ENCODE measurements at regions not wholly inside any gene's neighbourhood (a gene's known extent, or its start where the extent isn't known, plus 50 kb on each side); places are given as distances from the start of the nearest gene placed in this dataset.
A peak's percentile ranks its signal among the peaks of the same experiment; 100 is the strongest.
"Not testable (repeated sequence)": the region's sequence is repeated elsewhere in the genome, so short reads cannot be mapped to it uniquely, and the experiment has no call there.

- Histone ChIP-seq H3K27me3 (no peaks in the 10 kb centered on the region), H3K36me3 (no peaks in the 10 kb centered on the region), H3K4me3 (no peak overlapping the region), H3K27ac (no peak overlapping the region), H3K9me3 (no peaks in the 10 kb centered on the region), H3K4me1 (no peaks in the 10 kb centered on the region)
- TF ChIP-seq, protein P1, sequence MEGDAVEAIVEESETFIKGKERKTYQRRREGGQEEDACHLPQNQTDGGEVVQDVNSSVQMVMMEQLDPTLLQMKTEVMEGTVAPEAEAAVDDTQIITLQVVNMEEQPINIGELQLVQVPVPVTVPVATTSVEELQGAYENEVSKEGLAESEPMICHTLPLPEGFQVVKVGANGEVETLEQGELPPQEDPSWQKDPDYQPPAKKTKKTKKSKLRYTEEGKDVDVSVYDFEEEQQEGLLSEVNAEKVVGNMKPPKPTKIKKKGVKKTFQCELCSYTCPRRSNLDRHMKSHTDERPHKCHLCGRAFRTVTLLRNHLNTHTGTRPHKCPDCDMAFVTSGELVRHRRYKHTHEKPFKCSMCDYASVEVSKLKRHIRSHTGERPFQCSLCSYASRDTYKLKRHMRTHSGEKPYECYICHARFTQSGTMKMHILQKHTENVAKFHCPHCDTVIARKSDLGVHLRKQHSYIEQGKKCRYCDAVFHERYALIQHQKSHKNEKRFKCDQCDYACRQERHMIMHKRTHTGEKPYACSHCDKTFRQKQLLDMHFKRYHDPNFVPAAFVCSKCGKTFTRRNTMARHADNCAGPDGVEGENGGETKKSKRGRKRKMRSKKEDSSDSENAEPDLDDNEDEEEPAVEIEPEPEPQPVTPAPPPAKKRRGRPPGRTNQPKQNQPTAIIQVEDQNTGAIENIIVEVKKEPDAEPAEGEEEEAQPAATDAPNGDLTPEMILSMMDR (IDR thresholded peaks at IDR 0.05) = no peak
- DNase-seq (ENCODE audit: low spot score) = no peak
Measured at GRCh38 chr7:142636751-142637150, 112.5 kb upstream of the PRSS1 start.

- H3K9me3 ChIP-seq; H3K27ac ChIP-seq; DNase-seq (ENCODE audit: low spot score); H3K27me3 ChIP-seq; H3K4me1 ChIP-seq; H3K4me3 ChIP-seq; H3K36me3 ChIP-seq: not testable (repeated sequence)
Measured at GRCh38 chr7:142636107-142636506, 113.2 kb upstream of the PRSS1 start.

GRCh38 chr7:142632271-142633134, 116.8 kb upstream of the PRSS1 start:
- TF ChIP-seq, protein P1 (IDR thresholded peaks at IDR 0.05) = peak; percentile 72 to 80
- H3K27me3 ChIP-seq = no peaks in the 10 kb centered on the region
- H3K9me3 ChIP-seq = no peaks in the 10 kb centered on the region
- H3K27ac ChIP-seq = no peak overlapping the region
- no peaks in the 10 kb centered on the region for H3K36me3 ChIP-seq
- H3K4me3 ChIP-seq = no peak overlapping the region
- H3K4me1 ChIP-seq = no peaks in the 10 kb centered on the region
- DNase-seq (ENCODE audit: low spot score) = no peak

DNA sequence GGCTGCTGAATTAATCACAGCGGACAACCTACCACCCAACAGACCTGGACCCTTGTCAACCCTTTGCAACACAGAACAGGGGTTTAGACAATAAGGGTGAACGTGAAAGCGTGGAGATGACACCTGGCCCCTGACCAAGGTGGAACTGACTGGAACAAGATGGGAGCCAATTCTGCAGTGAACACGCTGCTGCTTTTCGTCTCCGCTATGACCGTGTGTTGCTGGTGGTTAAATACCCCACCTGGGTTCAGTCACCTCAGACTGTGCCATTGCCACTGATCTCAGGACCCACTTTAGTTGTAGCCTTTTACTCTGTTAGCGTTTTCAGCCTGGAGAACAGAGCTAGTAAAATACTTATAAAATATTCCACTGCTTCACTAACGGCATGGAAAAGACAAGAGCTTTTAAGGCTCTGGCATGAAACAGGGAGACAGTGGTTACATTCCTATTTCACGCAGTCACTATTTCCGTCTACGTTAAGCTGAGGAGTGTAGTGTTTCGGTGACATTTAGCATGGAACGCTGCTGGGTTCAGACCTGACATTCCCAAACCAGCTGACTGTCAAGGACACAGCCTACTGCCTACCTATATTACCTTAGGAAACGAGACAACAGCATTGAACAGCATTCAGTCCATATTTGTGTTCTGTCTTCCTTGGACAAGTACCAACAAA, 119.5 kb upstream of the PRSS1 start:
- H3K4me3 ChIP-seq = no peak overlapping the region
- H3K4me1 ChIP-seq = no peaks in the 10 kb centered on the region
- no peak overlapping the region for H3K27ac ChIP-seq
- H3K9me3 ChIP-seq = no peaks in the 10 kb centered on the region
- DNase-seq (ENCODE audit: low spot score) = no peak
- H3K27me3 ChIP-seq = no peaks in the 10 kb centered on the region
- TF ChIP-seq, protein P1 (IDR thresholded peaks at IDR 0.05) = no peak
- H3K36me3 ChIP-seq = no peaks in the 10 kb centered on the region

GRCh38 chr7:142628945-142629344, 120.3 kb upstream of the PRSS1 start:
- Histone ChIP-seq H3K27me3 (no peaks in the 10 kb centered on the region), H3K9me3 (no peaks in the 10 kb centered on the region), H3K36me3 (no peaks in the 10 kb centered on the region), H3K4me1 (no peaks in the 10 kb centered on the region), H3K4me3 (no peak overlapping the region), H3K27ac (no peak overlapping the region)
- DNase-seq (ENCODE audit: low spot score) = no peak
- TF ChIP-seq, protein P1 (IDR thresholded peaks at IDR 0.05) = no peak

- not testable (repeated sequence) for H3K36me3 ChIP-seq; H3K27ac ChIP-seq; H3K27me3 ChIP-seq; H3K4me3 ChIP-seq; H3K4me1 ChIP-seq; H3K9me3 ChIP-seq; DNase-seq (ENCODE audit: low spot score)
Measured at GRCh38 chr7:142627223-142627622, 122.0 kb upstream of the PRSS1 start.

All from right atrium auricular region (tissue), 2 donors.